ENCODE measurements at regions not wholly inside any gene's neighbourhood (a gene's known extent, or its start where the extent isn't known, plus 50 kb on each side); places are given as distances from the start of the nearest gene placed in this dataset.

GRCh38 chr3:72232777-72233176, 447.8 kb upstream of the PROK2 start:
- no peak overlapping the region for H3K4me3 ChIP-seq (ENCODE audit: low read length)
- peaks cover under 1% of the 10 kb centered on the region for H3K4me1 ChIP-seq (ENCODE audit: insufficient read depth, low read length)
- no peaks in the 10 kb centered on the region for H3K27me3 ChIP-seq (ENCODE audit: insufficient read depth, low read length)
- H3K9me3 ChIP-seq (ENCODE audit: low read depth, low read length), result no peaks in the 10 kb centered on the region

GRCh38 chr3:72232331-72232730, 447.4 kb upstream of the PROK2 start:
- no peaks in the 10 kb centered on the region for H3K9me3 ChIP-seq (ENCODE audit: low read depth, low read length)
- peaks cover 5% of the 10 kb centered on the region for H3K4me1 ChIP-seq (ENCODE audit: insufficient read depth, low read length)
- H3K4me3 ChIP-seq (ENCODE audit: low read length), result no peak overlapping the region
- no peaks in the 10 kb centered on the region for H3K27me3 ChIP-seq (ENCODE audit: insufficient read depth, low read length)

- Histone ChIP-seq H3K9me3 (ENCODE audit: low read depth, low read length) (no peaks in the 10 kb centered on the region), H3K4me1 (ENCODE audit: insufficient read depth, low read length) (peaks cover 5% of the 10 kb centered on the region), H3K27me3 (ENCODE audit: insufficient read depth, low read length) (no peaks in the 10 kb centered on the region), H3K4me3 (ENCODE audit: low read length) (no peak overlapping the region)
Measured at GRCh38 chr3:72231439-72232196, 446.7 kb upstream of the PROK2 start.

GRCh38 chr3:72230774-72231379, 445.9 kb upstream of the PROK2 start:
- Histone ChIP-seq H3K9me3 (ENCODE audit: low read depth, low read length) (peaks cover 2% of the 10 kb centered on the region), H3K27me3 (ENCODE audit: insufficient read depth, low read length) (no peaks in the 10 kb centered on the region), H3K4me3 (ENCODE audit: low read length) (no peak overlapping the region), H3K4me1 (ENCODE audit: insufficient read depth, low read length) (peaks cover 5% of the 10 kb centered on the region)

- Histone ChIP-seq H3K4me1 (ENCODE audit: insufficient read depth, low read length) (peaks cover 5% of the 10 kb centered on the region), H3K4me3 (ENCODE audit: low read length) (no peak overlapping the region), H3K27me3 (ENCODE audit: insufficient read depth, low read length) (no peaks in the 10 kb centered on the region), H3K9me3 (ENCODE audit: low read depth, low read length) (peaks cover 11% of the 10 kb centered on the region)
Measured at GRCh38 chr3:72229952-72230351, 445.0 kb upstream of the PROK2 start.

GRCh38 chr3:72227486-72228070, 442.6 kb upstream of the PROK2 start:
- H3K4me1 ChIP-seq (ENCODE audit: insufficient read depth, low read length), result peaks cover 5% of the 10 kb centered on the region
- peaks cover 21% of the 10 kb centered on the region for H3K9me3 ChIP-seq (ENCODE audit: low read depth, low read length)
- no peaks in the 10 kb centered on the region for H3K27me3 ChIP-seq (ENCODE audit: insufficient read depth, low read length)
- H3K4me3 ChIP-seq (ENCODE audit: low read length), result no peak overlapping the region

- Histone ChIP-seq H3K9me3 (ENCODE audit: low read depth, low read length) (peaks cover 21% of the 10 kb centered on the region), H3K27me3 (ENCODE audit: insufficient read depth, low read length) (no peaks in the 10 kb centered on the region), H3K4me1 (ENCODE audit: insufficient read depth, low read length) (peaks cover 5% of the 10 kb centered on the region), H3K4me3 (ENCODE audit: low read length) (no peak overlapping the region)
Measured at GRCh38 chr3:72224804-72225509, 440.0 kb upstream of the PROK2 start.

- Histone ChIP-seq H3K9me3 (ENCODE audit: low read depth, low read length) (peaks cover 21% of the 10 kb centered on the region), H3K4me1 (ENCODE audit: insufficient read depth, low read length) (peaks cover 5% of the 10 kb centered on the region), H3K27me3 (ENCODE audit: insufficient read depth, low read length) (no peaks in the 10 kb centered on the region), H3K4me3 (ENCODE audit: low read length) (no peak overlapping the region)
Measured at GRCh38 chr3:72223628-72224027, 438.7 kb upstream of the PROK2 start.

GRCh38 chr3:72223116-72223515, 438.2 kb upstream of the PROK2 start:
- peaks cover 5% of the 10 kb centered on the region for H3K4me1 ChIP-seq (ENCODE audit: insufficient read depth, low read length)
- H3K9me3 ChIP-seq (ENCODE audit: low read depth, low read length), result peaks cover 21% of the 10 kb centered on the region
- no peak overlapping the region for H3K4me3 ChIP-seq (ENCODE audit: low read length)
- H3K27me3 ChIP-seq (ENCODE audit: insufficient read depth, low read length), result no peaks in the 10 kb centered on the region

- Histone ChIP-seq H3K27me3 (ENCODE audit: insufficient read depth, low read length) (no peaks in the 10 kb centered on the region), H3K4me3 (ENCODE audit: low read length) (no peak overlapping the region), H3K4me1 (ENCODE audit: insufficient read depth, low read length) (peaks cover under 1% of the 10 kb centered on the region), H3K9me3 (ENCODE audit: low read depth, low read length) (peaks cover 21% of the 10 kb centered on the region)
Measured at GRCh38 chr3:72222410-72222809, 437.5 kb upstream of the PROK2 start.

- H3K9me3 ChIP-seq (ENCODE audit: low read depth, low read length), result peaks cover 20% of the 10 kb centered on the region
- no peak overlapping the region for H3K4me3 ChIP-seq (ENCODE audit: low read length)
- H3K27me3 ChIP-seq (ENCODE audit: insufficient read depth, low read length), result no peaks in the 10 kb centered on the region
- H3K4me1 ChIP-seq (ENCODE audit: insufficient read depth, low read length), result no peaks in the 10 kb centered on the region
Measured at GRCh38 chr3:72220946-72221345, 436.0 kb upstream of the PROK2 start.

- Histone ChIP-seq H3K9me3 (ENCODE audit: low read depth, low read length) (peaks cover 8% of the 10 kb centered on the region), H3K4me3 (ENCODE audit: low read length) (no peak overlapping the region), H3K4me1 (ENCODE audit: insufficient read depth, low read length) (peaks cover under 1% of the 10 kb centered on the region), H3K27me3 (ENCODE audit: insufficient read depth, low read length) (no peaks in the 10 kb centered on the region)
Measured at GRCh38 chr3:72219752-72220151, 434.8 kb upstream of the PROK2 start.

GRCh38 chr3:72217570-72217969, 432.6 kb upstream of the PROK2 start:
- H3K27me3 ChIP-seq (ENCODE audit: insufficient read depth, low read length), result no peaks in the 10 kb centered on the region
- peaks cover 13% of the 10 kb centered on the region for H3K4me1 ChIP-seq (ENCODE audit: insufficient read depth, low read length)
- H3K9me3 ChIP-seq (ENCODE audit: low read depth, low read length), result no peaks in the 10 kb centered on the region
- H3K4me3 ChIP-seq (ENCODE audit: low read length), result no peak overlapping the region

- H3K9me3 ChIP-seq (ENCODE audit: low read depth, low read length), result no peaks in the 10 kb centered on the region
- no peak overlapping the region for H3K4me3 ChIP-seq (ENCODE audit: low read length)
- peaks cover 13% of the 10 kb centered on the region for H3K4me1 ChIP-seq (ENCODE audit: insufficient read depth, low read length)
Measured at GRCh38 chr3:72214066-72214951, 429.4 kb upstream of the PROK2 start.

More at GRCh38 chr3:72214066-72214951, 429.4 kb upstream of the PROK2 start:
- H3K27me3 ChIP-seq (ENCODE audit: insufficient read depth, low read length), result no peaks in the 10 kb centered on the region

Measured in mononuclear cell (primary cell).